ENCODE measurements at regions not wholly inside any gene's neighbourhood (a gene's known extent, or its start where the extent isn't known, plus 50 kb on each side); places are given as distances from the start of the nearest gene placed in this dataset.

GRCh38 chr1:222093518-222093917, 351.6 kb upstream of the DUSP10 start:
- TF ChIP-seq EGR1 (IDR thresholded peaks at IDR 0.05; ENCODE audit: low read depth) (no peak), RAD21 (IDR thresholded peaks at IDR 0.05; ENCODE audit: low read depth) (no peak), CTCF (IDR thresholded peaks at IDR 0.05 in 2 of 3, conservative IDR thresholded peaks at IDR 0.05 in 1 of 3; ENCODE audit: borderline replicate concordance in 1 of 3, insufficient read depth in 1 of 3, low read depth in 2 of 3, low read length in 2 of 3) (no peak), POLR2A (IDR thresholded peaks at IDR 0.05; ENCODE audit: borderline replicate concordance, extremely low read depth, insufficient read depth, insufficient read length) (no peak), POLR2AphosphoS5 (IDR thresholded peaks at IDR 0.05; ENCODE audit: low read depth, low read length) (no peak), ZNF274 (IDR thresholded peaks at IDR 0.05; ENCODE audit: low read depth, low read length) (no peak), SP1 (IDR thresholded peaks at IDR 0.05; ENCODE audit: low read depth) (no peak), MAX (IDR thresholded peaks at IDR 0.05) (no peak), EZH2 (IDR thresholded peaks at IDR 0.05) (no peak)

Data from HCT116 (cell line).